HG02571 (cell line): ENCODE measurements at regions not wholly inside any gene's neighbourhood (a gene's known extent, or its start where the extent isn't known, plus 50 kb on each side); places are given as distances from the start of the nearest gene placed in this dataset.
"Not testable (repeated sequence)": the region's sequence is repeated elsewhere in the genome, so short reads cannot be mapped to it uniquely, and the experiment has no call there.

Experiments
- ATAC-seq: cut with Tn5 transposase; IDR thresholded peaks from one replicate; pipeline ENCODE4 v1.9.1; 2021; ENCODE audit warnings: mild to moderate bottlenecking, moderate library complexity; ENCODE audit not compliant: unreplicated experiment

DNA sequence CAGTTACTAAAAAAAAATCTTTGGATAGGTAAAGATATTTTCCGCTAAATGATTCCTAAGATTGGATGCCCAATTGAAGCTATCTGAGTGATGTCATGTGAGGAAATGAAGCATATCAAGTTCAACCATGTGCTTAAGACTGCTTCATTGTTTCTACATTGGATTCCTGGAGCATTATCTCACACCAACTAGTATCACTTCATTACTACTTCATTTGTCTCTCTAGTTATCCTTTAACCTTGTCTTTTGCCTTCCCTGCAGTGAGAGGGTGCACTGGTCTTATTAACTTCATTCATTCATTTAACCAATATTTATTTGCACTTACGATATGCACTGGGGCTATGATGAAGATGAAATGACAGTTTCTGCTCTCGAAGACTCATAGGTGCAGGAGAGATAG lies 198.1 kb downstream of the SLC38A4 start:
- ATAC-seq: no peak

DNA sequence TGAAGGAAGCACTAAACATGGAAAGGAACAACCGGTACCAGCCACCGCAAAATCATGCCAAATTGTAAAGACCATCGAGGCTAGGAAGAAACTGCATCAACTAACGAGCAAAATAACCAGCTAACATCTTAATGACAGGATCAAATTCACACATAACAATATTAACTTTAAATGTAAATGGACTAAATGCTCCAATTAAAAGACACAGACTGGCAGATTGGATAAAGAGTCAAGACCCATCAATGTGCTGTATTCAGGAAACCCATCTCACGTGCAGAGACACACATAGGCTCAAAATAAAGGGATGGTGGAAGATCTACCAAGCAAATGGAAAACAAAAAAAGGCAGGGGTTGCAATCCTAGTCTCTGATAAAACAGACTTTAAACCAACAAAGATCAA lies 206.3 kb downstream of the SLC38A4 start:
- not testable (repeated sequence) for ATAC-seq

DNA sequence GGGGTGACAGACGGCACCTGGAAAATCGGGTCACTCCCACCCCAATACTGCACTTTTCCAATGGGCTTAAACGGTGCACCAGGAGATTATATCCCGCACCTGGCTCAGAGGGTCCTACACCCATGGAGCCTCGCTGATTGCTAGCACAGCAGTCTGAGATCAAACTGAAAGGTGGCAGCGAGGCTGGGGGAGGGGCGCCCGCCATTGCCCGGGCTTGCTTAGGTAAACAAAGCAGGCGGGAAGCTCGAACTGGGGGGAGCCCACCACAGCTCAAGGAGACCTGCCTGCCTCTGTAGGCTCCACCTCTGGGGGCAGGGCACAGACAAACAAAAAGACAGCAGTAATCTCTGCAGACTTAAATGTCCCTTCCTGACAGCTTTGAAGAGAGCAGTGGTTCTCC lies 208.1 kb downstream of the SLC38A4 start:
- ATAC-seq: not testable (repeated sequence)

DNA sequence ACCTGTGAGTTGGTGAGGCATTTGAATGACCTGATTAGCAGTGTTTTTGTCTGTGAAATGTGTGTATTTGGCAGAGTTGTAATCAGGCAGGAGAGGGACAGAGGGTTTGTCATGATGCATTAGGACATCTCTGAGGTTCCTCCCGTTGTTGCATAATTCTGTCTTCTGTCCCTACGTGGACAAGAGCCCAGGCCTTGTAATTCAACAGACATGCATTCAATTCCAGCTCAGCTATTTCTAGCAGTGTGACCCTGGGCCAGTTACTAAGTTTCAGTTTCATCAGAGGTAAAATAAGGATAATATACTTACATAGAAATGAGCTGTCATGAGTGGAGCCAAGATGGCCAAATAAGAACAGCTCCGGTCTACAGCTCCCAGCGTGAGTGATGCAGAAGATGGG lies 208.6 kb downstream of the SLC38A4 start:
- no peak for ATAC-seq

DNA sequence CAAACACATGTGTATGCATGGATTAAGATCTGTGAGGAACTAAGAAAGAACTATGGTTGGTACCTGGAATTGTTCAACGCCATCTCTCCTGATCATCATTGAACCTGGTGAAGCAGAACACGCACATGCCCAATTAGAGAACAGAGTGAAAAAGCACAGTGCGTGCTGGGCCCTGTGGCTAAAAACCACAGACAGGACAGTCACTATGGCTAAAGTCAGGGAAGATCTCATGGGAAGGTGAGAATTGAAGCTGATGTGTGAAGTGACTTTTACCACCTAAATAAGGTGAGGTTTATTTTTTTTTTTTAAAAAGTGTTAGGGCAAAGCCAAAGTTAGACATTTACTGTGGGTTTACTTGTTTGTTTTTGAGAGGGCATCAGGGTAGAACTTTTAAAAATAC lies 215.0 kb downstream of the SLC38A4 start:
- ATAC-seq: no peak

DNA sequence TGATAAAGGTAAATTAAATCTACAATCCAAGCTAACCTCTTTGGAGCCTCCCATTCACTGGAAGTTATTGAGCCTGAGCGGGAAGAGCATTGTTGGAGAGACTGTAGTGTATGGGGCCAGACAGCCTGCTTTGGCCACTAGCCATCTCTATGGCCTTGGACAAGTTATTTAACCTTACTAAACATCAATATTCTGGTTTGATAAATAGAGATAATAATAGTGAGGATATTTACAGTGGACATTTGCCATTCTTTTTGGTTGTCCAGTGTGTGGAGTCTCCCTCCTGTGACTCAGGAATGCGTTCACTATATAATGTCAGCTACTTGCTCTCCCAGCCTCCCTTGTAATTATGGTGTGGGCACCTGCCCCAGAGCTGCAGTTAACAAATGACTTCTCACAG lies 216.1 kb downstream of the SLC38A4 start:
- ATAC-seq: no peak

DNA sequence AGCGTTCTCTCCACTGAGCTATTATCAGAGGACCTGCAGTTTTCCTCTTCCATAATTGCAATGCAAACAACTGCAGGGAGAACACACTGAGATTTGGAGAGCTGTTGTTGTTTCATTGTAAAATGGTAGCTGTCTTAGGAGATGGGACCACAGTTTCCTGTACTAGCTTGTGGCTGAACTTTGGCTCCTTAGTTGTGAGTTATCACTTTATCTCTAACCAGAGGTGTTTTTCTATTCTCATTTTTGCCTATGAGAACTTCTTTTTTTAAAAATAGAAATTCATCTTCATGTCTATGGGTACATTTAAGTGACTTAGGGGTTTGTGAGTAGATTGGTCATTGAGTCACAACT lies 216.5 kb downstream of the SLC38A4 start:
- ATAC-seq: no peak

DNA sequence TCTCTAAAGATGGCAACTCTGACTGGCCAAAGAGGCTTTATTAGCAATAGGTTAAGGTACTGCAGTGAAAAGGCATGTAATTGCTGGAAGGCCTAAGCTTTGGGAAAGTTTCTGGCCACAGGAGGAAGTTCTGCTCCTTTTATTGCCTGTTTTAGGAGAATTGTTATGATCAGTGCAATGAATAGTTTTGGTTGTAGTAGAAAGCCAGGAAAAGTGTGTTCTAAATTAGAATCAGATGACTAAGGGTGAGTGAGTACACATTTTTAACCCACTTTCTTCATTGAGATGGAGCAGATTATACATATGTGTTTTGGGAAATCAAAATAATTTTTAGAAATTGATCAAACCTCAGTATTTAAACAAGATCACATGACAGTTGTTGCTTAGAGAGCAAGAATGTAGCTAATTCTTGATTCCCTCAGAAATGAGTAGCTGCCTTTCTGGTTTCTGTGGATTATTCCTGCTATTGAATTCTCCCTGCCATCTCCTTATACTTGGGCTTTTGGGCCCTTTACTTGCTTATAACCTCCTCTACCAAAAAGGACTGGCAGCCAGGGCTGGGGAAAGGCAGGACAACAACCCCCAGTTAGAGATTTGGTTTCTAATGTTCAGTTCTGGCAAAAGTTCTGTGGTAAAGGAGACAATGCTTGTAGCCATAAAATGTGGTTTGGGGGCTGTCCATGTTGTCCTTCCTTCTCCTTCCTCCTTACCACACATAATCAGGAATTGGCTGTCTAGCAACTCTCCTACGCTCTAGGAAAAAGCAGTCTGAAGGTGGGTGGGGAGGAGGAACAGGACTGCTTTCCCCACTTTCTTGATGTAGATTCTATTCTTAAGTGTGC lies 217.1 kb downstream of the SLC38A4 start:
- no peak for ATAC-seq

DNA sequence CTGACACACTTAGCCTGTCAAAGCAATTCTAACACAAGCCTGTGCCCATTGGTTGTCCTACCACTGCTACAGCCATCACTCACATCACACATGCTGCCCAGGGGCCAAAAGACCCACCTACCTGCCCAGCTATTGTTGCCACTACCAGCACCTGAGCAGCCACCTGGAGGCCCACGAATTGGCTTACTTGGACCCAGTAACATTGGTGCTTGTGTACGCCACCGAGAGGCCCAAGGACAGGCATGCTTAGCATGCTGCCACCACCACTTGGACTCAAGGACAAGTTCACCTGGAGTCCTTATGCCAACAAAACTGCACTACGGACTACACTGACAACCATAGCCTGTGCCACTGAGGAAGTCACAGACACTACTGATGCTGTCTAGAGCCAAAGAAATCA lies 221.1 kb downstream of the SLC38A4 start:
- ATAC-seq: no peak

DNA sequence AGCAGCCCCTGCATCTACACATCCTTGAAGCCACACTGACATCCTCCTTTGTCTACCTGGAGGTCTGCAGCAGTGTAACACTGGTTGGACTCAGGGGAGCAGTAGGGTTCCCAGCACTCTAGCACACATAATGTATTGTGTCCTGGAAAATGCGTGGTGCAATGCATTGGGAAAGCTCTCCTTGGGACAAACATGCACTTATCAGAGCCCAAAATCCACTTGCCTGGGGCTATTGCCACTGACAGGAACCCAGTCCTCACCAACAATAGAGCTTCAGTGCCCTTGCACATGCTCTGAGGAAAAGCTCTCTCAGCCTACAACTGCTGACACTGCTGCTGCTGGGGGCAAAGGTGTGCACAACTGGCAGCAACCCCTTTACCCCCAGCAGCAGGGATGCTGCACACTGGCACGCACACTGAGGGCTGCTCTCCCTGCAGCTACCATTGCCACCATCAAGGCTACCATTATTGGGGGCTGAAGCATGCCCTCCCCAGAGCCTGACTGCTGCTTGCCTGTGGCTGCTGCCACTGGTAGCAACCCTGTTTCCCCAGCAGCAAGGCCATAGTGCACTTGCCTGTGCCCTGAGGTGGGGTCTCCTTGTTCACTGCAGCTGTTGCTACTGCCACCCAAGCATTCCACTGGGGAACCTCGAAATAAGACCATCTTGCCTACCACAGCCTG lies 221.9 kb downstream of the SLC38A4 start:
- no peak for ATAC-seq

DNA sequence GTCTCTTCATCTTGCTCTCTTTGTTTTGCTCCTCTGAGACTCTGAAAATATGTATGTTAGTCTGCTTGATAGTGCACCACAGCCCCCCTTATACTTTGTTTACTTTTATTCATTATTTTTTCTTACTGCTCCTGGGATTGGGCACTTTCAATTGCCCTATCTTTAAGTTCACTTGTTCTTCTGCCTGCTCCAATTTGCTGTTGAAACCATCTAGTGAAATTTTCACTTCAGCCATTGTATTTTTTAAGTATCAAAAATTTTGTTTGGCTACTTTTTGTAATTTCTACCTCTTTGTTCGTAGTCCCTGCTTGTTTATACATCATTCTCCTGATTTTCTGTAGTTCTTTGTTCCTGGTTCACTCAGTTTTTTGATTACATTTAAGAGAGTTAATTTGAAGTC lies 223.3 kb downstream of the SLC38A4 start:
- ATAC-seq: no peak

DNA sequence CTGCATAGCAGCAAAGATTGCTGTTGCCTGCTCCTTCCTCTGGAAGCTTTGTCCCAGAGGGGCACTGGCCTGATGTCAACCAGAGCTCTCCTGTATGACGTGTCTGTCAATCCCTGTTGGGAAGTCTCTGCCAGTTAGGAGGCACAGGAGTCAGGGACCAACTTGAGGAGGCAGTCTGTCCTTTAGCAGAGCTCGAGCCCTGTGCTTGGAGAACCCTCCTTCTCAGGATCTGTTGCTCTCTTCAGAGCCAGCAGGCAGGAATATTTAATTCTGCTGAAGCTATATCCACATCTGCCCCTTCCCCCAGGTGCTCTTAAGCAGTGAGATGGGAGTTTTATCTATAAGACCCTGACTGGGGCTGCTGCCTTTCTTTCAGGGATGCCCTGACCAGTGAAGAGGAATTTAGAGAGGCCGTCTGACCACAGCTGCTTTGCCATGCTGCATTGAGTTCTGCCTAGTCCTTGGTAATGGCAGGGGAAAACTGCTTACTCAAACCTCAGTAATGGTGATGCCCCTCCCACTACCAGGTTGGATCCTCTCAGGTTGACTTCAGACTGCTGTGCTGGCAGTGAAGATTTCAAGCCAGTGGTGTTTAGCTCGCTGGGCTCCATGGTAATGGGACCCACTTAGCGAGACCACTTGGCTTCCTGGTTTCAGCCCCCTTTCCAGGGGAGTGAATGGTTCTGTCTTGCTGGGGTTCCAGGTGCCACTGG lies 218.6 kb upstream of the SLC38A2 start:
- ATAC-seq: no peak

DNA sequence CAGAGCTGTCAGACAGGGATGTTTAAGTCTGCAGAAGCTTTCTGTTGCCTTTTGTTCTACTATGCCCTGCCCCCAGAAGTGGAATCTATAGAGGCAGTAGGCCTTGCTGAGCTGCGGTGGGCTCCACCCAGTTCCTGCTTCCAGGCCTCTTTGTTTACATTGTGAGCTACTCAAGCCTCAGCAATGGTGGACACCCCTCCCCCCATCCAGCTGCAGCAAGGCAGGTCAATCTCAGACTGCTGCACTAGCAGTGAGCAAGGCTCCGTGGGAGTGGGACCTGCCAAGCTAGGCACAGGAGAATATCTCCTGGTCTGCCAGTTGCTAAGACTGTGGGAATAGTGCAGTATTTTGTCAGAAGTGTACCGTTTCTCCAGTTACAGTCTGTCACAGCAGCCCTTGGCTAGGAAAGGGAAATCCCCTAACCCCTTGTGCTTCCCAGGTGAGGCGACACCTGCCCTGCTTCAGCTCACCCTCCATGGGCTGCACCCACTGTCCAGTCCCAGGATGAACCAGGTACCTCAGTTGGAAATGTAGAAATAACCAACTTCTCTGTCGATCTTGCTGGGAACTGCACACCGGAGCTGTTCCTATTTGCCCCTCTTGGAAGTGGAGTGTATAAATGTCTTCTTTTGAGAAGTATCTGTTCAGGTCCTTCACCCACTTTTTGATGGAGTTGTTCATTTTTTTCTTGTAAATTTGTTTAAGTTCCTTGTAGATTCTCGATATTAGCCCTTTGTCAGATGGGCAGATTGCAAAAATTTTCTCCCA lies 213.5 kb upstream of the SLC38A2 start:
- ATAC-seq: no peak

DNA sequence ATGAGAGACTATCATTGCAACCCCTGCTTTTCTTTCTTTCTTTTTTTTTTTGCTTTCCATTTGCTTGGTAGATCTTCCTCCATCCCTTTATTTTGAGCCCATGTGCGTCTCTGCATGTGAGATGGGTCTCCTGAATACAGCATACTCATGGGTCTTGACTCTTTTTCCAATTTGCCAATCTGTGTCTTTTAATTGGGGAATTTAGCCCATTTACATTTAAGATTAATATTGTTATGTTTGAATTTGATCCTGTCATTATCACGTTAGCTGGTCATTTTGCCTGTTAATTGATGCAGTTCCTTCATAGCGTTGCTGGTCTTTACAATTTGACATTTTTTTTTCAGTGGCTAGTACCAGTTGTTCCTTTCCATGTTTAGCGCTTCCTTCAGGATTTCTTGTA lies 211.5 kb upstream of the SLC38A2 start:
- ATAC-seq: not testable (repeated sequence)

DNA sequence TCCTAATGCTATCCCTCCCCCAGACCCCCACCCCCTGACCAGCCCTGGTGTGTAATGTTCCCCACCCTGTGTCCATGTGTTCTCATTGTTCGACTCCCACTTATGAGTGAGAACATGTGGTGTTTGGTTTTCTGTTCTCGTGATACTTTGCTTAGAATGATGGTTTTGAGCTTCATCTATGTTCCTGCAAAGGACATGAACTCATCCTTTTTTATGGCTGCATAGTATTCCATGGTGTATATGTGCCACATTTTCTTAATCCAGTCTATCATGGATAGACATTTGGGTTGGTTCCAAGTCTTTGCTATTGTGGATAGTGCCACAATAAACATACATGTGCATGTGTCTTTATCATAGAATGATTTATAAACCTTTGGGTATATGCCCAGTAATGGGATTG lies 209.4 kb upstream of the SLC38A2 start:
- ATAC-seq: not testable (repeated sequence)

DNA sequence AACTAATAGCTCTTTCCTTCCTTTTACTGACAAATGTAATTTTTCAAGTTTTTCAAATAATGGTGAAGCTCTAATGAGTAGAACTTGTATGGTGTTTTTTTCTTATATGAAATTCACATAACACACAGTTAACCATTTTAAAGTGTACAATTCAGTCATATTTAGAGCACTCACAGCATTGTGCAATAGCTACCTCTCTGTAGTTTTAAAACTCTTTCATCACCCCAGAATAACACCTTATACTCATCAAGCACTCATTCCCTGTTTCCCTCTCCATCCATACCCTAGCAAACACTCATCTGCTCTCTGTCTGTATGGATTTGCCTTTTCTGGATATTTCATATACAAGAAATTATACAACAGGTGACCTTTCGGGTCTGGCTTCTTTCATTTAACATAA lies 207.9 kb upstream of the SLC38A2 start:
- ATAC-seq: no peak

DNA sequence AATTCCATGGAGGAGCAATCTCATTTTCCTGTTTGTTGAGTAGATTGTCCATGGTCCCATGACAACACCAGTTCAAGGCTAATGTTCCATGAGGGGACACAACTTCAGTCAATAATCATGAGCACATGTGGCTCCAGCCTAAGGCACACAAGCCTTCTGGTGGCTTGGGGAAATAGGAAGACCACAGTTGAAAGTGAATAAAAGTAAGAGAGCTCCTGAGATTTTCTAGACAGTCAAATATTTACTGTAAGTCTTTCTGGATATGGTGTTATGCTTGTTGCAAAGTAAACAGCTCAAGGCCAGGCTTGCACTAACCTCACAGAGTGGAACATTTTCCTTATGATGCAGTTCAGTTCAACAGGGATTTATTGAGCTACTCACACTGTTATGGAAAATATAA lies 206.9 kb upstream of the SLC38A2 start:
- ATAC-seq: no peak

DNA sequence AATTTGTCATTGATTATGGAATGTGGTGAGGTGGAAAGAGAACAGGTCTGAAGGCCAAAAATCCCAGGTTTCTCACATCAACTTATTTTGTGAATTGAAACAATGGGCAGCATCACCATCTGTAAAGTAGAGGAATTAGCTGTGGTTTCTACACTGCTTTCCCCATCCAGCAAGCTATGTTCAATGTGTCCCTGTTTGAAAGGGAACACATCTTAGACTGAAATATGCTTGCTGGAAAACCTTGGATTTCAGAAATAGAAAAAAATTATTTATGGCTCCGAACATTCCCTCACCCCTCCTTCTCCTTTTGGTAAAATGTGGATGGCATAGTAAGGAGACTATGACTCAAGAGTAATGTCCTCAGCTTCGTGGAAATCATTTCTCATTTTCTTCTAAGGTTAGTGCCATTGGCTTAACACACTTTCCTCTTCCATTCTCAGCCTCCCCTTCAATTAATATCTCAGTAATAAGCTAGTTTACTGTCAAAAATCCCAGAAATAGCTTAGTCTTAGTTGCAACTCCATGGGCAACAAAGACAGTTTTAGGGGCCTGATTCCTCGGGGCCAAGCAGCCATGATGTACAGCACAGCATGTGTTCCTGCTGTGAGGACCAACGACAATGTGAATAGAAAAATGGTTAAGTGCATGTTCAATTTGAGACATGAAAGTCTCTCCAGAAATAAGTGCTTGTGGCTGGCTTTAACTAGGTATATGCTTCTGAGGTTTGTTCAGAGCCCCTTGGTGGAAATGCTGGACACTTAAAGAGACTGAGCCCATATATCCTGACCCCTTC lies 205.8 kb upstream of the SLC38A2 start:
- ATAC-seq: no peak

DNA sequence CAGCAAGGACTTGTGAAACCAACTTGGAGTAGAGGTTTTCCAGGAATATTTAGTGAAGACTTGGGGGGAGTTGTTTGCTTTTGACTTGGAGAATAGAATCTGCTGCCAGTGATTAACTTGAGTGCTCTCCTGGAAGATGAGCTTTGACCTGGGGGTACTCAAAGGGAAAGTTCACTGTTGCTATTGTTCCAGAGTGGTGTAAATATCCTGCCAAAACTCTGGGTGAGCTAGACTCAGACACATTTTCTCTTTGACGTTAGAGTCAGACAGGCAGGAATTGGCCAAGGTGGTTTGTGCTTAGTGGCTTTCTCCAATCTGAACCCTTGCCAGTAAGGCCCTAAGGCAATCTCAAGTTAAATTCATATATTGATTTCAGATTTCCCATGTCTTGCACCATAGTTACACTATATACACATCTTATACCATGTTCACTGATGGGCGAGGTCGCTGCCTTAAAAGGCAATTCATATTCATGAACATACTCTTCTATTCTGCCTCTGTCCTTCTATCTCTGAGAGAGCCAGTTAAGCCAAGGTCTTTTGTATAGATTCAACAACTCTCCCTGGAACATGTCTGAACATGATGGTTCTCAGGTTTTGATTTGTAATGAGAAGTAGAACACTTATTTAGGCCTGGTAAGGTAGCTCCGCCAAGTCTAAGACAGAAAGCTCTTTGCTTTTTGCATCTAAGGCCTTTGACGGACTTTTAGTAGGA lies 204.6 kb upstream of the SLC38A2 start:
- no peak for ATAC-seq

DNA sequence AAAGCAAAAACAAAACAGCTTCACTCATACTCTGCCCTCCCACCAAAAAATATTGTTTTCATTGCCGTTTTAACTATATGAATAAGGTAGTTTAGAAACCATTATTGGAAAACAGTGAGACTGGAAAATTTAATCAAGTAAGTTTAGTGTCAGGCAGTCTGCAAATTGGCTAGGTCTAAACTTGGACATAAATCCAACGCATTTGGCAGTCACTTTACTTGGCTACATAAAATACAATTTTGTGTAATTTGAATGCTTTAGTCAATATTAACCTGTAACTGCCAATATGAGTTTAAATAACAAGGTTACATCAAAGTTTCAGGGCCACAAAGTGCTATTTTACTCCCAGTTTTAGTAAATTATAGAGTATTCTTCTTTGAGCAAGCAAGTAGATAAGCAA lies 202.3 kb upstream of the SLC38A2 start:
- no peak for ATAC-seq
